Heart left ventricle (tissue), 16 donors: ENCODE measurements at regions not wholly inside any gene's neighbourhood (a gene's known extent, or its start where the extent isn't known, plus 50 kb on each side); places are given as distances from the start of the nearest gene placed in this dataset.

Source experiments
- ATAC-seq, 4 donors: fragments of 200-7000 bp; cut with Tn5 transposase; one replicate each; pipeline ENCODE4 v1.9.1; 2020 to 2022; ENCODE audit warnings: moderate library complexity in 4 of 4, mild to moderate bottlenecking in 3 of 4, moderate number of reproducible peaks in 1 of 4
- DNase-seq, 5 donors: peaks; one replicate each; pipeline ENCODE4 v3.0.0-alpha.2; 2020
- H3K27ac ChIP-seq, 12 donors: fragments of 200-600 bp; sonication (generic) in 4 of 12; one replicate each; pipeline versions ENCODE4 v1.5.0 to v1.8.0; 2016 to 2022; ENCODE audit warnings: mild to moderate bottlenecking in 2 of 12
- H3K27me3 ChIP-seq, 9 donors: fragments of 200-600 bp; sonication (generic) in 2 of 9; one replicate each; pipeline versions ENCODE4 v1.5.1 to v1.8.0; 2016 to 2022; ENCODE audit warnings: mild to moderate bottlenecking in 3 of 9
- H3K36me3 ChIP-seq, 9 donors: fragments of 200-600 bp; sonication (generic) in 2 of 9; one replicate each; pipeline versions ENCODE4 v1.5.0 to v1.8.0; 2018 to 2022; ENCODE audit warnings: mild to moderate bottlenecking in 2 of 9
- H3K4me1 ChIP-seq, 12 donors: fragments of 200-600 bp; sonication (generic) in 4 of 12; one replicate each; pipeline versions ENCODE4 v1.5.0 to v1.8.0; 2016 to 2022; ENCODE audit warnings: mild to moderate bottlenecking in 3 of 12
- H3K4me3 ChIP-seq, 12 donors: fragments of 200-600 bp; sonication (generic) in 4 of 12; one replicate each; pipeline versions ENCODE4 v1.5.0 to v1.8.0; 2017 to 2022; ENCODE audit warnings: mild to moderate bottlenecking in 9 of 12, moderate library complexity in 4 of 12
- H3K9me3 ChIP-seq, 12 donors: fragments of 200-600 bp; sonication (generic) in 4 of 12; one replicate each; pipeline versions ENCODE4 v1.5.0 to v1.8.0; 2016 to 2022; ENCODE audit warnings: mild to moderate bottlenecking in 1 of 12
- CTCF ChIP-seq, 12 donors: fragments of 200-600 bp; sonication (generic) in 4 of 12; IDR thresholded peaks; one replicate each; pipeline versions ENCODE4 v1.5.0 to v1.8.0; 2018 to 2022; ENCODE audit warnings: antibody characterized with exemption in 12 of 12, mild to moderate bottlenecking in 5 of 12
- POLR2A ChIP-seq, 2 donors: fragments of 450-650 bp; IDR thresholded peaks; one replicate each; pipeline ENCODE4 v1.6.1; 2017; ENCODE audit warnings: antibody characterized with exemption in 2 of 2, mild to moderate bottlenecking in 2 of 2, moderate library complexity in 2 of 2
- whole genome bisulfite sequencing, 4 donors: extraction: QIAGEN DNeasy Blood & Tissue Kit in 2 of 4; methylation state at CpG; one replicate each; pipeline versions ENCODE4 v1.1.5 to v1.1.7; 2013 to 2018; 5-methylcytosine and 5-hydroxymethylcytosine counted together
- intact Hi-C, 10 donors: fragments of 100-400 bp; cut with DNase I; formaldehyde crosslinking; loops; one replicate each; pipeline versions ENCODE4 v1.11.1 to v1.14.2; 2022
- donor health status: ischemic (EF 13 %, LVEDD 7.1; RV severe dilation, severe dysfunction).
- donor health status: healthy with polysubstance abuse.
- donor health status: DM: no; HTN: yes; CAD: no.
- donor health status: DM: no; HTN: no; CAD: no.
- donor health status: ischemic (EF 25% LVEDD 6.9; RV normal size, moderate dysfunction).
- donor health status: ischemic (EF 25% LVEDD 5.7; RV mildly dilated, moderate dysfunction).
- donor health status: healthy.
- donor health status: DM: yes; HTN: yes; CAD: no.
- donor health status: ischemic (EF 35%, LVEDD 5.7; RV mildly dilated, moderate dysfunction).
- donor health status: nonischemic (EF 11% LVEDD 7.7; RV severe dilation, severe dysfunction).
- donor health status: DM: yes; HTN: yes; CAD: no.
- donor health status: PGD.
- donor health status: ischemic (EF 29% LVEDD 5.4; RV normal size, mild dysfunction).
- donor health status: nonischemic (EF 23%, LVEDD 6.1; RV moderate dilation, normal function).

DNA sequence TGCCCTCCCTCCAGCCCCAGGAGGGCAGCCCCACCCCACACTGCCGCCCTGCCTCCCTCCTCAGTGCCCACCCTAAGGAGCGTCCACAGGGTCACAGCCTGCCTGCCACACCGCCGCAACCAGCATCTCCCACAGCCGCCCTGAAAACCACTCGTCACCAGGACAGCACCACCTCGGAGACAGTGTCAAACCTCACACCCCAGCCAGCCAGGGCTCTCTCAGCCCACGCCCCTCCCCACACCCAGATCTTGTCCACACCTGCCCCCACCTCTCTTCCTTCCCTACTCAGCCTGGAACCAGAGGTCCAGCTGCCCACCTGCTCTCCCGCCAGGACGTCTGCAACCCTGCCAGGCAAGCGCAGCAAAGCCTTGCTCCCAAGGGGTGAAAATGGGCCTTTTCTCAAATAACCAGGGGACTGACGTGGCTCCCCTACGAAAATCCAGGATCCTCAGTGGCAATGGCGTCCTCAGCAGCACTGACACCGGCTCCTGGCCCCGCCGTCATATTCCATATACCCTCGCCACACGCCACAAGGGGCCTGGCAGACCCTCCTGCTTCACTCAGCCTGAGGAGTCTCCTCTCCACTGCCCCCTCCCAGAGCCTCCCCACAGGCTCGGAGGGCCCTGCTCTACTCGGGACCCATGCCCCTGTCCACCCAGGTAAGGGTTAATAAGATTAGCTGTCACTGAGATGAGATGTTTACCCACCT, 71.0 kb upstream of the ADAMTS2 start:
- Histone ChIP-seq H3K4me1 (no peaks in the 10 kb centered on the region), H3K9me3 (no peaks in the 10 kb centered on the region), H3K27ac (no peak overlapping the region), H3K36me3 (no peaks in the 10 kb centered on the region), H3K4me3 (no peak overlapping the region), H3K27me3 (peaks cover 0 to 15% (median 0%) of the 10 kb centered on the region in 9 donors)
- DNase-seq, result no peak
- WGBS, 4 donors, result 75 to 82% (median 81%) methylated on average over 17 to 21 of the region's 21 CpGs
- no peak for TF ChIP-seq POLR2A (IDR thresholded peaks at IDR 0.05)
- intact Hi-C loops, result no loop called here
- ATAC-seq, result no peak

DNA sequence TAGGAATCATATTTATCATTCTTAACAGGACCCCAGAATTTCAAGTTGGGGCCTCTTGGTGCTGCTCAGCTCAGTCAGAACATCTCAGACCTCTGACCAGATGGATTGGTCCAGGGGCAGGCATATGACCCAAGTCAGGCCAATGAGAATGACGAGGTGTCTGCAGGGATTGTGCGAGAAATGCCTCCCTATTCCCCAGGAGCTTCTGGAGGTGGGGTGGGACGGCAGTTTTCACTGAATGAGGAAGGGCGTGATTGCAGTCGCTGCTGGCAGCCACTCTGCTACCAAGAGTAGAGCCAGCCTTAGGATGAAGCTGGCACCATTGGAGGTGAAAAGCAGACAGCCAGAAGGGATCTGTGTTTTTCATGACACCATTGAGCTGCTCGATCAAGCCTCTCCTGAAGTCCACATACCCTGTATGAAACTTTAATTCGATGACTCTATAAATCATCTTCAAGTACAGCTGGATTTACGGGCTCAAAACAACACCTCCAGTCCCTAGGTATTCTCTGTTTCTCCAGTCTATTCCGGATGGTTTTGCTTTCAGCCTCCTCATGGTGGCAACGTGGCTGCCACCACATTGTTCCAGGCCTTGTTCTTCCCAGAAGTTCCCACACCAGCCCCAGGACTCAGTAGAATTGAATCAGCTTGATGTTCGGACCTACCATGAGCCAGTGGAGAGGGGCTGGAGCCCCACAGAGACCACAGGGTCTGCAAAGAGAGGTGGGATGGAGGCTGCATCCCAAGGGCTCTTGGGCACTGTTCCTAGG, 70.2 kb upstream of the ADAMTS2 start:
- no peaks in the 10 kb centered on the region for H3K4me1 ChIP-seq
- DNase-seq (no peak), ATAC-seq (no peak)
- H3K9me3 ChIP-seq, result no peaks in the 10 kb centered on the region
- intact Hi-C loops, result no loop called here
- H3K27ac ChIP-seq, result no peak overlapping the region
- no peaks in the 10 kb centered on the region for H3K36me3 ChIP-seq
- no peak for TF ChIP-seq CTCF (IDR thresholded peaks at IDR 0.05)
- TF ChIP-seq POLR2A (IDR thresholded peaks at IDR 0.05), result no peak
- peaks cover 0 to 15% (median 0%) of the 10 kb centered on the region in 9 donors for H3K27me3 ChIP-seq
- WGBS, 4 donors, result 85 to 91% (median 90%) methylated on average over 10 to 11 of the region's 11 CpGs
- H3K4me3 ChIP-seq, result no peak overlapping the region

DNA sequence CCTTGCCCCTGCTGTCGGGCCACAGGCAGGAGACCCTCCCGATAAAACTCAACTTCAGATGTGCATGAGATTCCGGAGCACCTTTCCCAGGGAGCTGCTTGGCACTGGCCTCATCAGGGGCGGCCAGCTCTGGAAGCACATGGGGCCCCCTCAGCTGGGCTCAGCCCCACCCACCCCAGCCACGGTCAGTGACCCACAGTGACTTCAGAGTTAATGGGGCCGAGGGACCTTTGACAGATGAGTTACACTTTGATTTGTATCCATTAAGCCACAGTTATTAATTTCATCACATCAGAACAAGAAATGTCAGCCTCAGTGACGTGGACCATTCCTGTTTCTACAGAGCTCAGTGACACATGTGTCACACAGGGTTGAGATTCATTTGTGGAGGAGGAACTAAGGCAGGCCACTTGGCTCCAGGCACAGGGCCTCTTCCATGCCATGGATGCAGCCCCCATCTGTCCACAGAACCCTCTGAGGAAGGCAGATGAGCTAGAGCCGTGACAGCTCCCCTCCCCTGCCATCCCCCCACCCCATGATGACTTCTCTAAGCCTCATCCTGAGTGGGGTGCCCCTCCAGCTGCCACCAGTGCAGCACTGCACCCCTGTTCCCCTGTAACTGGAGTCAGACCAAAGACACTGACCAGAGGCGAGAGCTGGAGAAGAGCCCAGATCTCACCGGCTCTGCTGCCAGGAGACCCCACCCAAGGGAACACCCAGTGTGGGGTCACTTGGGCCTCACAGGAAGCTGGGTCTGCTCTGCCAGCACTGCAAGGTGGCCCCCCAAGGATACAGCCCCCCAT, 69.4 kb upstream of the ADAMTS2 start:
- DNase-seq (no peak), ATAC-seq (no peak)
- H3K4me1 ChIP-seq, result no peaks in the 10 kb centered on the region
- H3K9me3 ChIP-seq, result no peaks in the 10 kb centered on the region
- no peak overlapping the region for H3K27ac ChIP-seq
- no peaks in the 10 kb centered on the region for H3K36me3 ChIP-seq
- H3K27me3 ChIP-seq, result peaks cover 0 to 15% (median 0%) of the 10 kb centered on the region in 9 donors
- WGBS, 4 donors, result 66 to 77% (median 70%) methylated on average over 9 to 10 of the region's 10 CpGs
- H3K4me3 ChIP-seq, result no peak overlapping the region
- intact Hi-C loops, result no loop called here
- TF ChIP-seq POLR2A (IDR thresholded peaks at IDR 0.05) (no peak), CTCF (IDR thresholded peaks at IDR 0.05) (no peak)

DNA sequence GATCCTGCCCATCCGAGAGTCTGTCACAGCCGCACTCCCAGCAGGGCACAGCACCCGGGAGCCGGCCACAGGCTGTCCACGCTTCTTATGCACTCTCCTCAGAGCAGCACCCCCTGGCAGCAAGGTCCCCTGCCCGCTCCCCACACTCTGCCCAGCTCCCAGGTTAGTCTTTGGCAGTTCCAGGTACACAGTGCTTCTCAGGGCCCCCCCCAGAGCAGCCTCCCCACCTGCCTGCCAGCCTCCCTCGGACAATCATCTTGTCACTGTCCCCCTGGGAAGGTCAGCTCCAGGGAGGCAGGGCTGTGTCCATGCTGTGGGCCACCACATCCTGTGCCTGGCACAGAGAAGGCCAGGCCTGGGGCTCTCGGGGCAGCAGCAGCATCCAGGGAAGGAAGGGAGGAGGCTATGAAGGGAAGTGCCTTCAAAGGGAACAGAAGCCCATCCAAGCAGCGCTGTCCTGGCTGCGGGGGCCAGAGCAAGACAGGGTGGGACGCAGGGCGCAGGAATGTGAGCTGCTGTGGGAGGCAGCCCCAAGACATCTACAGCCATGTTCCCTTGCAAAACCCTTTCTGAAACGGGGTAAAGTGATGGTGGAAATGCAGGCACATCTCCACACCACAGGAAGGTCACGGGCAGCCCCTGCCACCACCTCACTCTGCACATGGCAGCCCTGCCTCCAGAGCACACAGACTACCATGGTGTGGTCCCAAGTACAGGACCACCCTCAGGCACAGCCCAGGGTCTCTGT, 68.6 kb upstream of the ADAMTS2 start:
- TF ChIP-seq POLR2A (IDR thresholded peaks at IDR 0.05) (no peak), CTCF (IDR thresholded peaks at IDR 0.05) (no peak)
- Histone ChIP-seq H3K4me1 (no peaks in the 10 kb centered on the region), H3K4me3 (no peak overlapping the region), H3K27ac (no peak overlapping the region), H3K36me3 (no peaks in the 10 kb centered on the region), H3K9me3 (no peaks in the 10 kb centered on the region), H3K27me3 (peaks cover 0 to 15% (median 0%) of the 10 kb centered on the region in 9 donors)
- 73 to 81% (median 79%) methylated on average over 14 of the region's 14 CpGs for WGBS, 4 donors
- DNase-seq (no peak), ATAC-seq (no peak)
- intact Hi-C loops, result no loop called here
